Fibroblast of lung (primary cell): ENCODE measurements at regions not wholly inside any gene's neighbourhood (a gene's known extent, or its start where the extent isn't known, plus 50 kb on each side); places are given as distances from the start of the nearest gene placed in this dataset.

Experiments
- EZH2 ChIP-seq: IDR thresholded peaks from 2 replicates; pipeline ENCODE4 v1.5.1; 2012; ENCODE audit warnings: low read length, control low read depth, mild to moderate bottlenecking; ENCODE audit errors: missing control alignments
- TF ChIP-seq, protein P1 (sequence below), 2 donors: IDR thresholded peaks in 1 of 2; conservative IDR thresholded peaks in 1 of 2; 1 replicate in 1 of 2; 2 replicates in 1 of 2; pipeline ENCODE4 v1.5.1; 2011 to 2012; ENCODE audit warnings: low read length in 2 of 2, control low read depth in 1 of 2, inconsistent platforms in 1 of 2, low read depth in 1 of 2, mild to moderate bottlenecking in 1 of 2

DNA sequence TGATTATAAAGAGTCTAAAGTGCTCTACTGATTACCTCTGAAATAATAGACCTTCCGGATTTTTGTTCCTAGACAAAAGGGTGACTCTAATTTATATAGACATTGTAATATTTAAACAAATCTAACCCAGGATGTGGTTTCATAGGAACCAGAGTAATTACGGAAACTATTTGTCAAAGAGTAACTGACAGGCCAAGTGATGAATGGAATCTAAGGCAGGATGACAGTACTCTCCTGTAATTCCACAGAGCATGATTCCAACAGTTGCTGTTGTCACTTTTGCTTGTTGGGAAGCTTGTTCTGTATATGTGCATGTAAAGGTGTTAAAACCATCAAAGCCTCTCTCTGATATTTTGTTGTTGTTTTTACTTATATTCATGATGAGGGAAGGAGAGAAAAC lies 1141.0 kb downstream of the IGSF11 start:
- TF ChIP-seq EZH2 = no peak
- TF ChIP-seq, protein P1, sequence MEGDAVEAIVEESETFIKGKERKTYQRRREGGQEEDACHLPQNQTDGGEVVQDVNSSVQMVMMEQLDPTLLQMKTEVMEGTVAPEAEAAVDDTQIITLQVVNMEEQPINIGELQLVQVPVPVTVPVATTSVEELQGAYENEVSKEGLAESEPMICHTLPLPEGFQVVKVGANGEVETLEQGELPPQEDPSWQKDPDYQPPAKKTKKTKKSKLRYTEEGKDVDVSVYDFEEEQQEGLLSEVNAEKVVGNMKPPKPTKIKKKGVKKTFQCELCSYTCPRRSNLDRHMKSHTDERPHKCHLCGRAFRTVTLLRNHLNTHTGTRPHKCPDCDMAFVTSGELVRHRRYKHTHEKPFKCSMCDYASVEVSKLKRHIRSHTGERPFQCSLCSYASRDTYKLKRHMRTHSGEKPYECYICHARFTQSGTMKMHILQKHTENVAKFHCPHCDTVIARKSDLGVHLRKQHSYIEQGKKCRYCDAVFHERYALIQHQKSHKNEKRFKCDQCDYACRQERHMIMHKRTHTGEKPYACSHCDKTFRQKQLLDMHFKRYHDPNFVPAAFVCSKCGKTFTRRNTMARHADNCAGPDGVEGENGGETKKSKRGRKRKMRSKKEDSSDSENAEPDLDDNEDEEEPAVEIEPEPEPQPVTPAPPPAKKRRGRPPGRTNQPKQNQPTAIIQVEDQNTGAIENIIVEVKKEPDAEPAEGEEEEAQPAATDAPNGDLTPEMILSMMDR (conservative IDR thresholded peaks at IDR 0.05 in 1 of 2, IDR thresholded peaks at IDR 0.05 in 1 of 2; ENCODE audit: low read depth in 1 of 2, low read length in 2 of 2) = no peak
